HCT116 (cell line): ENCODE measurements at regions not wholly inside any gene's neighbourhood (a gene's known extent, or its start where the extent isn't known, plus 50 kb on each side); places are given as distances from the start of the nearest gene placed in this dataset.

Source experiments
- ATAC-seq: fragments of 200-7000 bp; cut with Tn5 transposase; 2 replicates; pipeline ENCODE4 v1.9.1; 2020; ENCODE audit warnings: mild to moderate bottlenecking, moderate library complexity
- BruUV-seq: library from RNA; stranded (reverse); fragments of 400-500 nt; replicated peaks from 2 replicates; lab custom pipeline; 2021; lab: Mats Ljungman, UMichigan
- CTCF ChIA-PET: fragments of 300-600 bp; sonication (Branson Sonifier 250); formaldehyde crosslinking; loops from one replicate; lab custom pipeline; 2021; ENCODE audit warnings: antibody characterized with exemption; lab: Charles Lee
- POLR2A ChIA-PET: fragments of 300-600, 350-600 bp; sonication (Branson Sonifier 250); formaldehyde crosslinking; loops from one replicate; lab custom pipeline; 2021; ENCODE audit warnings: antibody characterized with exemption; lab: Charles Lee
- RAD21 ChIA-PET, 2 experiments: fragments of 300-600 bp; sonication (Branson Sonifier 250); formaldehyde crosslinking; loops; one replicate each; lab custom pipeline; 2023; ENCODE audit warnings: low total read pairs in 2 of 2; ENCODE audit not compliant: uncharacterized antibody in 2 of 2, unreplicated experiment in 2 of 2, low non-redundant PET in 1 of 2; lab: Charles Lee
- DNase-seq: peaks from one replicate; pipeline ENCODE4 v3.0.0-alpha.2; 2010; ENCODE audit warnings: low read depth, low spot score
- H2AFZ ChIP-seq: fragments of 200-600 bp; shearing (Covaris generic), sonication (generic); 2 replicates; pipeline ENCODE4 v1.6.1; 2017; ENCODE audit warnings: low read depth, mixed run types, mixed read lengths, antibody characterized with exemption, low read length; ENCODE audit not compliant: poor library complexity, severe bottlenecking
- H3K27ac ChIP-seq: 2 replicates; pipeline ENCODE4 v1.5.1; 2012; ENCODE audit warnings: low read depth, low read length
- H3K27me3 ChIP-seq: fragments of 200-600 bp; sonication (generic); 2 replicates; pipeline ENCODE4 v1.6.1; 2016; ENCODE audit warnings: mixed run types, low read length, mixed read lengths; ENCODE audit not compliant: insufficient read depth
- H3K36me3 ChIP-seq, 2 experiments: fragments of 200-500 bp in 1 of 2; fragments of 200-600 bp in 1 of 2; sonication (Bioruptor generic) in 1 of 2; sonication (generic) in 1 of 2; 2 replicates each; pipeline versions ENCODE4 v1.5.1 to v1.6.1; 2014 to 2016; ENCODE audit warnings: low read length in 2 of 2, inconsistent platforms in 1 of 2, mixed read lengths in 1 of 2, mixed run types in 1 of 2; ENCODE audit not compliant: insufficient read depth in 2 of 2, control insufficient read depth in 1 of 2
- H3K4me1 ChIP-seq, 2 experiments: fragments of 200-600 bp in 1 of 2; sonication (generic) in 1 of 2; 2 replicates each; pipeline versions ENCODE4 v1.5.1 to v1.6.1; 2012 to 2017; ENCODE audit warnings: low read length in 2 of 2, inconsistent platforms in 1 of 2, mild to moderate bottlenecking in 1 of 2, mixed read lengths in 1 of 2, mixed run types in 1 of 2, moderate library complexity in 1 of 2; ENCODE audit not compliant: insufficient read depth in 2 of 2, control insufficient read depth in 1 of 2
- H3K4me2 ChIP-seq: fragments of 200-600 bp; sonication (generic); 2 replicates; pipeline ENCODE4 v1.6.1; 2017; ENCODE audit warnings: mixed run types, low read length, mixed read lengths
- H3K4me3 ChIP-seq, 2 experiments: fragments of 200-600 bp in 1 of 2; sonication (generic) in 1 of 2; replicated peaks in 1 of 2; 2 replicates each; pipeline ENCODE4 v1.5.1; 2011 to 2016; ENCODE audit warnings: low read length in 2 of 2, control low read depth in 1 of 2, low read depth in 1 of 2, mild to moderate bottlenecking in 1 of 2, mixed read lengths in 1 of 2, mixed run types in 1 of 2
- H3K79me2 ChIP-seq: fragments of 200-600 bp; sonication (generic); 2 replicates; pipeline ENCODE4 v1.6.1; 2017; ENCODE audit warnings: mild to moderate bottlenecking, mixed run types, low read length, moderate library complexity, mixed read lengths; ENCODE audit not compliant: insufficient read depth
- H3K9ac ChIP-seq: fragments of 200-600 bp; sonication (generic); 2 replicates; pipeline ENCODE4 v1.6.1; 2016; ENCODE audit warnings: low read length, mixed read lengths
- H3K9me2 ChIP-seq: fragments of 200-600 bp; sonication (generic), shearing (Covaris generic); 2 replicates; pipeline ENCODE4 v1.6.1; 2017; ENCODE audit warnings: mixed run types, mild to moderate bottlenecking, moderate library complexity; ENCODE audit not compliant: insufficient read depth
- H3K9me3 ChIP-seq, 2 experiments: fragments of 200-500 bp in 1 of 2; fragments of 200-600 bp in 1 of 2; sonication (Bioruptor generic) in 1 of 2; sonication (generic) in 1 of 2; 2 replicates each; pipeline ENCODE4 v1.6.1; 2014 to 2017; ENCODE audit warnings: low read length in 2 of 2, mixed read lengths in 2 of 2, inconsistent platforms in 1 of 2, low read depth in 1 of 2, mild to moderate bottlenecking in 1 of 2, mixed run types in 1 of 2, moderate library complexity in 1 of 2; ENCODE audit not compliant: control insufficient read depth in 1 of 2, insufficient read depth in 1 of 2
- H4K20me1 ChIP-seq: fragments of 200-600 bp; sonication (generic), shearing (Covaris generic); 2 replicates; pipeline ENCODE4 v1.6.1; 2017; ENCODE audit warnings: mixed run types, mild to moderate bottlenecking, moderate library complexity; ENCODE audit not compliant: insufficient read depth
- ELF1 ChIP-seq: IDR thresholded peaks from 2 replicates; pipeline ENCODE4 v1.6.1; 2012; ENCODE audit warnings: low read depth, borderline replicate concordance
- EZH2phosphoT487 ChIP-seq: fragments of 200-600 bp; IDR thresholded peaks from 2 replicates; pipeline ENCODE4 v1.6.1; 2018; ENCODE audit warnings: antibody characterized with exemption, borderline replicate concordance
- FOSL1 ChIP-seq: IDR thresholded peaks from 2 replicates; pipeline ENCODE4 v1.6.1; 2012; ENCODE audit warnings: low read depth
- JUND ChIP-seq: IDR thresholded peaks from 2 replicates; pipeline ENCODE4 v1.6.1; 2012
- POLR2A ChIP-seq: IDR thresholded peaks from 2 replicates; pipeline ENCODE4 v1.7.0; 2011; ENCODE audit warnings: borderline replicate concordance; ENCODE audit not compliant: insufficient read depth, insufficient read length; ENCODE audit errors: extremely low read depth
- RAD21 ChIP-seq: IDR thresholded peaks from 2 replicates; pipeline ENCODE4 v1.6.1; 2012; ENCODE audit warnings: low read depth, mild to moderate bottlenecking
- SIN3A ChIP-seq: IDR thresholded peaks from 2 replicates; pipeline ENCODE4 v1.6.1; 2012; ENCODE audit warnings: low read depth
- SRF ChIP-seq: IDR thresholded peaks from 2 replicates; pipeline ENCODE4 v1.6.1; 2012; ENCODE audit warnings: low read depth
- TCF7L2 ChIP-seq: IDR thresholded peaks from 2 replicates; pipeline ENCODE4 v1.7.0; 2011; ENCODE audit warnings: borderline replicate concordance, inconsistent platforms; ENCODE audit not compliant: insufficient read depth, insufficient read length; ENCODE audit errors: extremely low read depth
- YY1 ChIP-seq: IDR thresholded peaks from 2 replicates; pipeline ENCODE4 v1.6.1; 2011; ENCODE audit warnings: low read length, low read depth, moderate library complexity, mild to moderate bottlenecking; ENCODE audit not compliant: insufficient replicate concordance; ENCODE audit errors: extremely low read depth
- ZNF274 ChIP-seq: fragments of 200-500 bp; sonication (Bioruptor generic); IDR thresholded peaks from 2 replicates; pipeline ENCODE4 v1.6.1; 2014; ENCODE audit warnings: mild to moderate bottlenecking, low read depth, low read length, inconsistent platforms
- intact Hi-C: fragments of 100-400 bp; cut with micrococcal nuclease; formaldehyde crosslinking; loops from 2 replicates; pipeline ENCODE4 v1.10.0; 2022
- TF ChIP-seq, protein P1 (sequence below): IDR thresholded peaks from 2 replicates; pipeline ENCODE4 v1.6.1; 2012
- TF ChIP-seq, protein P2 (sequence below), 3 experiments: fragments of 200-600 bp in 1 of 3; sonication (generic) in 1 of 3; IDR thresholded peaks in 2 of 3; conservative IDR thresholded peaks in 1 of 3; 2 replicates each; pipeline ENCODE4 v1.5.1; 2012 to 2017; ENCODE audit warnings: low read depth in 2 of 3, low read length in 2 of 3, antibody characterized with exemption in 1 of 3, borderline replicate concordance in 1 of 3, control low read depth in 1 of 3, mild to moderate bottlenecking in 1 of 3, mixed read lengths in 1 of 3, mixed run types in 1 of 3, moderate library complexity in 1 of 3; ENCODE audit not compliant: insufficient read depth in 1 of 3
- TF ChIP-seq, protein P3 (sequence below): IDR thresholded peaks from 2 replicates; pipeline ENCODE4 v1.6.1; 2011; ENCODE audit warnings: mild to moderate bottlenecking, low read length, moderate library complexity; ENCODE audit not compliant: insufficient replicate concordance; ENCODE audit errors: extremely low read depth

DNA sequence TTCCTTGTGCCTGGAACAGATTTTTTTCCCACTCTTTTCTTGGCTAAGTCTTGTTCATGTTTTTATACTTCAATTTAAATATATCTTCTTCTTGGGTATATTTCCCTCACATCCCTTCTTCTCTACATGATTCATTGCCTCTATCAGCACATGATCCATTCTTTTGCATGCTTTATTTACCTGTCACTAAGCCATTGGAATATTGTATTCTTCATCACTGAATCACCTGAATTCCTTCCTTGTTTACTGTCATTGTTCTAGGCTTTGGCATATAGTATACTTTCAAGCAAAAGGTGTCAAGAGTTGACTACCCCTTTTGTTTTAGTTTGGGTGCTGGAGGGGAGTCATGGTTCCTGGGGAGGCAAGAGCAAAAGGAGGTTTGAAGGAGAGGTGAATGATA, 464.5 kb upstream of the LRRC7 start:
- H3K79me2 ChIP-seq, result no peaks in the 10 kb centered on the region

More for the DNA sequence above, 464.5 kb upstream of the LRRC7 start:
- Histone ChIP-seq H3K9ac (no peak overlapping the region), H3K36me3 (no peaks in the 10 kb centered on the region)
- intact Hi-C loops, result no loop called here
- TF ChIP-seq POLR2A (no peak), TCF7L2 (no peak), ZNF274 (no peak), EZH2phosphoT487 (no peak), JUND (no peak), SRF (no peak), RAD21 (no peak), FOSL1 (no peak), ELF1 (no peak), YY1 (no peak), SIN3A (no peak)
- TF ChIP-seq, protein P1, sequence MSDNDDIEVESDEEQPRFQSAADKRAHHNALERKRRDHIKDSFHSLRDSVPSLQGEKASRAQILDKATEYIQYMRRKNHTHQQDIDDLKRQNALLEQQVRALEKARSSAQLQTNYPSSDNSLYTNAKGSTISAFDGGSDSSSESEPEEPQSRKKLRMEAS, result no peak
- TF ChIP-seq, protein P2, sequence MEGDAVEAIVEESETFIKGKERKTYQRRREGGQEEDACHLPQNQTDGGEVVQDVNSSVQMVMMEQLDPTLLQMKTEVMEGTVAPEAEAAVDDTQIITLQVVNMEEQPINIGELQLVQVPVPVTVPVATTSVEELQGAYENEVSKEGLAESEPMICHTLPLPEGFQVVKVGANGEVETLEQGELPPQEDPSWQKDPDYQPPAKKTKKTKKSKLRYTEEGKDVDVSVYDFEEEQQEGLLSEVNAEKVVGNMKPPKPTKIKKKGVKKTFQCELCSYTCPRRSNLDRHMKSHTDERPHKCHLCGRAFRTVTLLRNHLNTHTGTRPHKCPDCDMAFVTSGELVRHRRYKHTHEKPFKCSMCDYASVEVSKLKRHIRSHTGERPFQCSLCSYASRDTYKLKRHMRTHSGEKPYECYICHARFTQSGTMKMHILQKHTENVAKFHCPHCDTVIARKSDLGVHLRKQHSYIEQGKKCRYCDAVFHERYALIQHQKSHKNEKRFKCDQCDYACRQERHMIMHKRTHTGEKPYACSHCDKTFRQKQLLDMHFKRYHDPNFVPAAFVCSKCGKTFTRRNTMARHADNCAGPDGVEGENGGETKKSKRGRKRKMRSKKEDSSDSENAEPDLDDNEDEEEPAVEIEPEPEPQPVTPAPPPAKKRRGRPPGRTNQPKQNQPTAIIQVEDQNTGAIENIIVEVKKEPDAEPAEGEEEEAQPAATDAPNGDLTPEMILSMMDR (IDR thresholded peaks at IDR 0.05 in 2 of 3, conservative IDR thresholded peaks at IDR 0.05 in 1 of 3; ENCODE audit: borderline replicate concordance in 1 of 3, insufficient read depth in 1 of 3, low read depth in 2 of 3, low read length in 2 of 3), result no peak
- TF ChIP-seq, protein P3, sequence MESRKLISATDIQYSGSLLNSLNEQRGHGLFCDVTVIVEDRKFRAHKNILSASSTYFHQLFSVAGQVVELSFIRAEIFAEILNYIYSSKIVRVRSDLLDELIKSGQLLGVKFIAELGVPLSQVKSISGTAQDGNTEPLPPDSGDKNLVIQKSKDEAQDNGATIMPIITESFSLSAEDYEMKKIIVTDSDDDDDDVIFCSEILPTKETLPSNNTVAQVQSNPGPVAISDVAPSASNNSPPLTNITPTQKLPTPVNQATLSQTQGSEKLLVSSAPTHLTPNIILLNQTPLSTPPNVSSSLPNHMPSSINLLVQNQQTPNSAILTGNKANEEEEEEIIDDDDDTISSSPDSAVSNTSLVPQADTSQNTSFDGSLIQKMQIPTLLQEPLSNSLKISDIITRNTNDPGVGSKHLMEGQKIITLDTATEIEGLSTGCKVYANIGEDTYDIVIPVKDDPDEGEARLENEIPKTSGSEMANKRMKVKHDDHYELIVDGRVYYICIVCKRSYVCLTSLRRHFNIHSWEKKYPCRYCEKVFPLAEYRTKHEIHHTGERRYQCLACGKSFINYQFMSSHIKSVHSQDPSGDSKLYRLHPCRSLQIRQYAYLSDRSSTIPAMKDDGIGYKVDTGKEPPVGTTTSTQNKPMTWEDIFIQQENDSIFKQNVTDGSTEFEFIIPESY, result no peak
- TF ChIP-seq, all 23 proteins: peak for 0
- ChIA-PET CTCF (no interaction called here), RAD21 (no interaction called here), POLR2A (interaction anchor here (0.6 kb wide), 1 partner anchor 11 kb away, joined by 3 read pairs; no protein-coding TSS in a partner anchor)
- Histone ChIP-seq H2AFZ (no peak overlapping the region), H3K9me2 (no peaks in the 10 kb centered on the region), H3K4me3 (no peak overlapping the region), H3K4me2 (no peak overlapping the region), H4K20me1 (no peaks in the 10 kb centered on the region), H3K27me3 (no peaks in the 10 kb centered on the region), H3K27ac (no peak overlapping the region), H3K9me3 (no peaks in the 10 kb centered on the region), H3K4me1 (no peaks in the 10 kb centered on the region)
- ATAC-seq (no peak), DNase-seq (no peak)
- BruUV-seq, result no TSS peak
